NB4 (cell line): ENCODE measurements at regions not wholly inside any gene's neighbourhood (a gene's known extent, or its start where the extent isn't known, plus 50 kb on each side); places are given as distances from the start of the nearest gene placed in this dataset.
A peak's percentile ranks its signal among the peaks of the same experiment; 100 is the strongest.

Experiments
- DNase-seq: peaks from one replicate; pipeline ENCODE4 v3.0.0; 2010; ENCODE audit warnings: low read depth
- H3K4me3 ChIP-seq: one replicate; pipeline ENCODE4 v1.5.1; 2011; ENCODE audit warnings: mild to moderate bottlenecking, low read depth, low read length, moderate library complexity
- MAX ChIP-seq: IDR thresholded peaks from 2 replicates; pipeline ENCODE4 v1.6.1; 2011; ENCODE audit warnings: low read depth, low read length
- MYC ChIP-seq: IDR thresholded peaks from 2 replicates; pipeline ENCODE4 v1.6.1; 2011; ENCODE audit warnings: low read depth, low read length
- POLR2A ChIP-seq: IDR thresholded peaks from 2 replicates; pipeline ENCODE4 v1.6.1; 2011; ENCODE audit warnings: mild to moderate bottlenecking; ENCODE audit not compliant: insufficient read length; ENCODE audit errors: extremely low read depth
- TF ChIP-seq, protein P1 (sequence below): IDR thresholded peaks from one replicate; pipeline ENCODE4 v1.5.1; 2012; ENCODE audit warnings: low read depth, low read length

GRCh38 chr11:33959855-33960400 is 68.1 kb upstream of the LMO2 start:
- TF ChIP-seq MAX = no peak
- DNase-seq = peak; percentile 37
- no peak overlapping the region for H3K4me3 ChIP-seq

DNA sequence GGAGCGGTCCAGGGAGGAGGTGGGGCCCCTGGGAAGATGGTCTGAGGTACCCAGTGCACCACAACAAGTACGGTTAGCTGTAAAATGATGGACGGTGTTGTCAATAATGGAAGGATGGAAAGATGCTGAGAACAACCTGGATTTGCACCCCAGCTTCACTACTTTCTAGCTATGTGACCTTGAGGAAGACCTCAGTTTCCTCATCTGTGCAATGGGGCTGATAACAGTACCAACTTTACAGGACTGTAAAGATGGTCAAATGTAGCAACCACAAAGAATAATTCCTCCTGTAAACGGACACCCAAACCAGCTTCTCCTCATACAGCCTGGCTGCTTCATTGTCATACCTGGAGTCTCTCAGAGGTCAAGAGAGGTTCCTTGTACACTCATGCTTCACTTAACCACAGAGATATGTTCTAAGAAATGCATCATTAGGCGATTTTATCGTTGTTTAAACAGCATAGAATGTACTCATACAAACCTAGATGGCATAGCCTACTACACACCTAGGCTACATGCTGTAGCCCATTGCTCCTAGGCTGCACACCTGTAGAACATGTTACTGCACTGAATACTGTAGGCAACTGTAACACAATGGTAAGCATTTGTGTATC is 65.5 kb upstream of the LMO2 start:
- DNase-seq = no peak
- no peak overlapping the region for H3K4me3 ChIP-seq
- no peak for TF ChIP-seq MAX
- TF ChIP-seq, protein P1, sequence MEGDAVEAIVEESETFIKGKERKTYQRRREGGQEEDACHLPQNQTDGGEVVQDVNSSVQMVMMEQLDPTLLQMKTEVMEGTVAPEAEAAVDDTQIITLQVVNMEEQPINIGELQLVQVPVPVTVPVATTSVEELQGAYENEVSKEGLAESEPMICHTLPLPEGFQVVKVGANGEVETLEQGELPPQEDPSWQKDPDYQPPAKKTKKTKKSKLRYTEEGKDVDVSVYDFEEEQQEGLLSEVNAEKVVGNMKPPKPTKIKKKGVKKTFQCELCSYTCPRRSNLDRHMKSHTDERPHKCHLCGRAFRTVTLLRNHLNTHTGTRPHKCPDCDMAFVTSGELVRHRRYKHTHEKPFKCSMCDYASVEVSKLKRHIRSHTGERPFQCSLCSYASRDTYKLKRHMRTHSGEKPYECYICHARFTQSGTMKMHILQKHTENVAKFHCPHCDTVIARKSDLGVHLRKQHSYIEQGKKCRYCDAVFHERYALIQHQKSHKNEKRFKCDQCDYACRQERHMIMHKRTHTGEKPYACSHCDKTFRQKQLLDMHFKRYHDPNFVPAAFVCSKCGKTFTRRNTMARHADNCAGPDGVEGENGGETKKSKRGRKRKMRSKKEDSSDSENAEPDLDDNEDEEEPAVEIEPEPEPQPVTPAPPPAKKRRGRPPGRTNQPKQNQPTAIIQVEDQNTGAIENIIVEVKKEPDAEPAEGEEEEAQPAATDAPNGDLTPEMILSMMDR = no peak
- TF ChIP-seq POLR2A = no peak
- no peak for TF ChIP-seq MYC

DNA sequence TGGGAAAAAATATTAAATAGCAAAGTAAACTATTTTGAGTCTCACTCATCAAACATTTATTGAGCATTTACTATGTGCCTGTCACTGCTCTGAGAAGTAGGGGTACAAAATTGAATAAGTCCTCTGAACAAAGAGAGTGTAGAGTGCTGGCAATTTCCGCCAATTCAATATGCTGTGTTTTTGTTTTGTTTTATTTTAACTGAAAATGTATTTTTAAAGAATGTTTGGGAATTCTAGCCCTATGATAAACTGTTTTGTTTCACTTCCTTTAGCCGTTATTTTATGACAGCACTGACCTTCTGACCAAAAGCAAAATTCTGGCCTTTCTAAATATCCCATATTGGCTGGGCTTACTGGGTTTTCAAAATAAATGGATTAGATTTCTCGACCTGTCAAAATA is 64.7 kb upstream of the LMO2 start:
- DNase-seq = no peak
- TF ChIP-seq POLR2A (no peak), MYC (no peak), MAX (no peak)
- TF ChIP-seq, protein P1 = no peak
- H3K4me3 ChIP-seq = no peak overlapping the region

GRCh38 chr11:33953289-33953688 is 61.4 kb upstream of the LMO2 start:
- H3K4me3 ChIP-seq = no peak overlapping the region
- DNase-seq = no peak
- TF ChIP-seq, protein P1 = no peak
- TF ChIP-seq MAX (no peak), MYC (no peak), POLR2A (no peak)

DNA sequence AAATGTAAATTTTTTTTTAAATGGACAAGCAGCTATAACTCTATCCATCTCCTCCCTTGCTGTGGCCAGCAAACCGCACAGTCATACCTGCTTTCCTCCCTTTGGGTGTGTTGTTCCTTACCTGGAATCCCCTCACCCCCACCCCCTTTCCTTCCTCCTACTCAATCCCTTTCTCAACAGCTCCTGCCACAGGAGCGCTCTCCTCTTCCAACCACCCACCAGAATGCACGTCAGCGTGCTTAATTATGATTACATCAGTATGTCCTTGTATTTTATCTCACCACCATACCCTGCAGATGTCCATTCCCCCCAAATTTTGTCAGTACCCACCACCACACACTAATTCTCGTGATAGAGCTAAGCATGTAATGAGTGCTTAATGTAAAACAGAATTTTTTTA is 60.9 kb upstream of the LMO2 start:
- TF ChIP-seq, protein P1 = no peak
- TF ChIP-seq MYC = no peak
- TF ChIP-seq POLR2A = no peak
- no peak for TF ChIP-seq MAX
- no peak for DNase-seq
- H3K4me3 ChIP-seq = no peak overlapping the region

- DNase-seq = no peak
- TF ChIP-seq MAX = no peak
- TF ChIP-seq POLR2A = no peak
- no peak for TF ChIP-seq MYC
- TF ChIP-seq, protein P1 = no peak
- H3K4me3 ChIP-seq = no peak overlapping the region
These were observed 57.5 kb upstream of the LMO2 start for GRCh38 chr11:33949252-33949913.
